Stimulated activated CD8-positive, alpha-beta memory T cell treated with anti-CD3 and anti-CD28 coated beads, Interleukin-7, amount 100 ng/mL, for 24 hours (primary cell): ENCODE measurements at regions not wholly inside any gene's neighbourhood (a gene's known extent, or its start where the extent isn't known, plus 50 kb on each side); places are given as distances from the start of the nearest gene placed in this dataset.
"Not testable (repeated sequence)": the region's sequence is repeated elsewhere in the genome, so short reads cannot be mapped to it uniquely, and the experiment has no call there.

Source experiments
- DNase-seq: peaks from one replicate; pipeline ENCODE4 v3.0.0-alpha.2; 2020; ENCODE audit warnings: low read depth

- no peak for DNase-seq
These were observed 513.4 kb downstream of the ZNF385D start for GRCh38 chr3:21237638-21238037.

DNA sequence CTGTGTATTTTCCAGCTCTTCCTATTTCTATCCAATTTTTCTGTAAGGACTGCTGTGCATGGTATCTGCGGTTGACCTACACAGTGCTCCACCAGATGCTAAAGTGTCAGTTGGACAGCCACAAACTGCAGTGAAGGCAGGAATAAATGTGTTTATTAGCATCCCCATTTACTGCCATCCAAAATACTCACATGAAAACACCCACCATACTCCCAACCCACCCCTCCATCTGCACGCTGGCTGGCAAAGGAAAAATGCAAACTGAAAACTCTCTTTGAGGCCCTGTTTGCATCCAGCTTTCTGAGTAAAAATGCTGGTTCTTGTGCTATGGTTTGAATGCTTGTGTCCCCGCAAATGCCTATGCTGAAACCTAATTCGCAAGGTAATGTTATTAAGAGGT lies 515.5 kb downstream of the ZNF385D start:
- DNase-seq: no peak

DNA sequence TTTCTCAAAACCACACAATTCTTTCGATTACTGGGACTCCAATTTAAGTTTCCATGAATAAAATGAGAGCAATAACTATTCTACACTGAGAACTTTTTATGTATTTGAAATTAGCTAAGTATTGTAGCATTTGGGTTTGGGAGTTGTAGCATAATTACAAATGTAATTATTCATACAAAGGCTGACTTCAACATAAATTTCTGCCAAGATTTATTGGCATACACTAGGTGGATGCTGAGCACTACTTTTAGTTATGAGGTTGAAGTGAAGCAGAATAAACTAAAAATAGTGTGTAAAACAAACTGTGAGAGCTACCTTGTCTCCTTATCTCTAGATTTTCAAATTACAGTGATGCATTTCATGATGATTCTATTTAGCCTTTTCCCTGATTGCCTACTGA lies 516.1 kb downstream of the ZNF385D start:
- no peak for DNase-seq

DNA sequence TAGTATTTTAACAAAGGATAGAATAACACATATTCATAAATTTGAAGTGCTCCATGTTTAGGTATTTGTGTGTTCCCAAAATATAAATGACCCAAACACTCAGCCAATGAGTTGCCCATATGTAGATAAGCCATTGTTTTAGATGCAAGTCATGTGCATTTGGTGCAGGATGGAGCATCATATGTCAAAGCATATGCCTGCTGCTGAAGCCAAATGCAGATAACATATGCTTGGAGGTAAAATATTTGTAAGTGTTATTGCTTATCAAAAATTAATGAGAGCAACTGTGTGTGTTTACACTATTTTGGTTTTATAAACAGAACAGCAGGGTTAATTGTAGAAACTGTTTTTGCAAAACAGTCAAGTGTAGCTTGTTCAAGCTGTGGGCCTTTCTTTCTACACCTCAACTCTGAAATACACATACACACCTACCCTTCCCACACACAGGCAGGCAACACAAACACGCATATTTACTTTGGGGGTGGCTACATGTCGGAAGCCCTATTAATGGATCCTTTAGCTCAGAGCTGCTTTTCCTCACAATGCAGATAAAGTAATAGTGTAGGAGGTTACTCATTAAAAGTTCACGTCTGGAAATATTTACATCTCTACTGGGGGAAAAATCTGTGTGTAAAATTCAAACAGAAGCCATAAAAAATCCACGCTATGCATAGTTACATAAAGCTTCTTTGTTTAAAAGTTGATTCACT lies 521.4 kb downstream of the ZNF385D start:
- DNase-seq: no peak

DNA sequence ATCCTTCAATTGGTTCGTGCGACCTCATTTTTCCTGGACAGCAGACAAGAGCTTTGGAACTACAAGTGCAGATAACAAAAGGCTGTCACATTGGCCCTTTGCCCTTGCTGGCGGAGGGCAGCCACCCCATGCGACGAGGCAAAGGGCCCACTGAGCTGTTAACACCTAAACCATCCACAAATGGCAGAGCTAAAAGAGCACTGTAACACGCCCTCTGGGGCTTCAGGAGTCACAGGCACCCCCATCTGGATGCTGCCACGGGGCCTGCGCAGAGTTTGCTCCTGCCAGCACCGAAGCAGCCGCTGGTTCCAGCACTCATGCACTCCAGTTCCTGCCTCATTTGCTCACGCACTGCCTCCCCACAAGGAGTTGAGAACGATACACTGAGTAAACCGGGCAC lies 524.9 kb downstream of the ZNF385D start:
- no peak for DNase-seq

- no peak for DNase-seq
These were observed 530.1 kb downstream of the ZNF385D start for GRCh38 chr3:21220944-21221343.

DNA sequence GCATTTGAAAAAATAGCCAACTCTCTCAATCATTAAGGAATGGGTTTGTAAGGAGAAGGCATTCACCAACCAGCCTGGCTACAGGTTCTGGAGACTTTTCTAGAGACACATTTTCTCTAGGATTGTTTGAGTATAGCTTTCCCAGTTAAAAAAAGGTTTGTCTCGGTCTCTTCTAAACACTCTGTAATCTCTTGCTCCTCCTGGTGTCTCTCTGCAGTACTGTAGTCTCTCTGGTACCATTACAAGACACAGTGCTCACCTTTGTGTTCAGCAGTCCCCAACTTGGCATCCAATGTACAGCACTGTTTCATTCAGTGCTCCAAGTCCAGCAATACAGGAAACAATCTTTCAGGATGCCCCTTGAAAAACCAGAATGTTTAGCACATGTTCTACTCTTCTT lies 534.4 kb downstream of the ZNF385D start:
- no peak for DNase-seq

GRCh38 chr3:21204122-21204521 lies 546.9 kb downstream of the ZNF385D start:
- not testable (repeated sequence) for DNase-seq

- DNase-seq: no peak
These were observed 555.8 kb downstream of the ZNF385D start for GRCh38 chr3:21195203-21195602.

GRCh38 chr3:21194036-21194435 lies 557.0 kb downstream of the ZNF385D start:
- not testable (repeated sequence) for DNase-seq

- DNase-seq: no peak
These were observed 562.6 kb downstream of the ZNF385D start for GRCh38 chr3:21188459-21188858.

GRCh38 chr3:21185816-21186314 lies 565.1 kb downstream of the ZNF385D start:
- no peak for DNase-seq

GRCh38 chr3:21174461-21174860 lies 576.5 kb downstream of the ZNF385D start:
- no peak for DNase-seq

DNA sequence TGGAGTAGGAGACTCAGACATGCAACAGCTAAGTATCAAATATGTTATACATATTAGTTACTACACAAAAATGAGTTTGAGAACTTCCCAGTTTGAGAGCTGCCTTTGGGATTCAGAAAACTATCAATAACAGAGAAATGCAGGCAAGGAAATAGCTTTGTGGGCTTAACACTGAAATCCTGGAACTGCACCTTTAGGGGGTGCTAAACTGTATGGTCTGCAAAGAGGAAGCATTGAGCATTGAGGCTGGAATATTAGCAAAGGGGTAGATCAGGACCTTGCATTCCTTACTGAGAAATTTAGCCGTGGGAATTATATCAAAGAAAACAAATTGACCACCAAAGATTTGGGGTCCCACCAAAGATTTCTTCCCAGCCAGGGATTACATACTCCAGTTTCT lies 580.0 kb downstream of the ZNF385D start:
- DNase-seq: no peak

DNA sequence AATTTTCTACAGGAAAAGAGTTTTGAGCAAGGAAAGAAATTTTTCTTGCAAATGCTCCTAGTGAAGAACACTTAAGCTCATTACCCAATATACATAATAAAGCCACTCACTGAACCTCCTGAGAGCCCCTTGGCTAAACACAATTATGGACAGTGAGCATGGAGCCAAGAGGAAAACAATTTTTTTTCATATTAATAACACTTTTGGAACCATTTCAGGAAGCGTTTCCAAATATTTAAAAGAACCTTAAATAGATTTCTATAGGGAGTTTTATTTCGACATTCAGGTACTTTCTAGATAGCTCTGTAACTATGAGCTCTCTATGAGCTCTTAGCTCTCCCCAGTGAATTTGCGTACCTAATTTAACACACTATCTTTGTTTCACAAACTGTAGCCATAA lies 581.1 kb downstream of the ZNF385D start:
- DNase-seq: no peak

- DNase-seq: no peak
These were observed 582.5 kb downstream of the ZNF385D start for GRCh38 chr3:21168471-21168870.

- no peak for DNase-seq
These were observed 587.1 kb downstream of the ZNF385D start for GRCh38 chr3:21163956-21164355.

- no peak for DNase-seq
These were observed 591.5 kb downstream of the ZNF385D start for GRCh38 chr3:21159543-21159906.

DNA sequence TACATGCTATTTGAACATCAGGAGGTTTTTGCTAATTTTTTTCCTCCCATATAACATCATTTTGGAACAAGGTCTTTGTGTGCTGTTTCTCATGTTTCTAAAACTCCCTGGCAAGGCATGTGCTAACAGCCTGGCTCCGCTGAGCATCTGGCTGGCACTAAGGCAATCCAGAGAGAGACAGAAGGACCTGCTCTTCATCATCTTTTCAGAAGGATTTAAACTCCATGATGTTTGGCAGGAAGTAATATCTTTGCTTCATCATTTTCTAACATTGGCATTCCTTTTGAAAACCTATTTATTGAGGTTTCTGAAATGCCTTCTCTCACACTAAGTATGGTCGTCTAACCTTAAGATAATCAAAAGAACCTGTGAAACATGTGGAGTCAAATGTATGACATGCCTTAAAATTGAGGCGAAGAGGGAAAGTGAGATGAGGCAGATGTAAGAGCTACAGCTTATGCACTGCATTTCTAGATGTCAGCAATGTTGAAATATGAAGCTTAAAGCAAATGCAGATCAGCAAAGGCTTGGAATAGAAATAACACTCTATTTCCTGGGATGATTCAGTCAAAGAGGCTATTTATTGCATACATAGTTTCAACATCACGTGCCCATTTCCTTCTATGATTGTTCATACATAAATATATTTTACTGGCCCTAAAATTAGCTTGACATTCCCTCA lies 592.0 kb downstream of the ZNF385D start:
- DNase-seq: no peak

GRCh38 chr3:21154911-21155310 lies 596.1 kb downstream of the ZNF385D start:
- DNase-seq: no peak

GRCh38 chr3:21152555-21152954 lies 598.5 kb downstream of the ZNF385D start:
- no peak for DNase-seq

- no peak for DNase-seq
These were observed 608.1 kb downstream of the ZNF385D start for GRCh38 chr3:21142949-21143348.

GRCh38 chr3:21142031-21142430 lies 609.0 kb downstream of the ZNF385D start:
- no peak for DNase-seq

GRCh38 chr3:21140785-21141184 lies 610.2 kb downstream of the ZNF385D start:
- DNase-seq: no peak
